GM12872 (cell line): ENCODE measurements at regions not wholly inside any gene's neighbourhood (a gene's known extent, or its start where the extent isn't known, plus 50 kb on each side); places are given as distances from the start of the nearest gene placed in this dataset.

ENCODE experiments used
- CTCF ChIP-seq: IDR thresholded peaks from 3 replicates; pipeline ENCODE4 v1.5.1; 2011; ENCODE audit warnings: low read depth, mild to moderate bottlenecking, low read length, moderate library complexity; ENCODE audit not compliant: insufficient read depth

- no peak for TF ChIP-seq CTCF
These were observed 120.6 kb upstream of the CCDC112 start for GRCh38 chr5:115417076-115417475.

GRCh38 chr5:115415143-115415491, 118.7 kb upstream of the CCDC112 start:
- no peak for TF ChIP-seq CTCF

GRCh38 chr5:115414406-115415142, 118.1 kb upstream of the CCDC112 start:
- TF ChIP-seq CTCF, result no peak

GRCh38 chr5:115413651-115414050, 117.2 kb upstream of the CCDC112 start:
- no peak for TF ChIP-seq CTCF

GRCh38 chr5:115409094-115409493, 112.6 kb upstream of the CCDC112 start:
- no peak for TF ChIP-seq CTCF

- TF ChIP-seq CTCF, result no peak
These were observed 106.5 kb upstream of the CCDC112 start for GRCh38 chr5:115402822-115403577.

- TF ChIP-seq CTCF, result no peak
These were observed 105.6 kb upstream of the CCDC112 start for GRCh38 chr5:115402092-115402491.
